T-cell (primary cell): ENCODE measurements at regions not wholly inside any gene's neighbourhood (a gene's known extent, or its start where the extent isn't known, plus 50 kb on each side); places are given as distances from the start of the nearest gene placed in this dataset.

Experiments used
- ATAC-seq, 4 experiments: fragments of 200-7000 bp in 3 of 4; fragments of 150-1000 bp in 1 of 4; cut with Tn5 transposase; replicated peaks in 1 of 4; 1 replicate in 3 of 4; 2 replicates in 1 of 4; pipeline ENCODE4 v1.10.0; 2021; ENCODE audit warnings: moderate library complexity in 3 of 4, mild to moderate bottlenecking in 2 of 4, moderate number of reproducible peaks in 1 of 4
- CTCF ChIA-PET, 2 donors: fragments of 300-600 bp; sonication (Branson Sonifier 250); formaldehyde crosslinking; loops; one replicate each; lab custom pipeline; 2022; ENCODE audit warnings: antibody characterized with exemption in 2 of 2; lab: Charles Lee
- POLR2A ChIA-PET, 2 donors: fragments of 300-600 bp; sonication (Branson Sonifier 250); formaldehyde crosslinking; loops; one replicate each; lab custom pipeline; 2022; ENCODE audit warnings: antibody characterized with exemption in 2 of 2; lab: Charles Lee
- DNase-seq, 35 experiments: peaks; one replicate each; pipeline versions ENCODE4 v3.0.0 to v3.0.0-alpha.2; 2013 to 2023
- H3K27ac ChIP-seq: one replicate; pipeline ENCODE4 v1.5.1; 2013; ENCODE audit warnings: low read length
- H3K27me3 ChIP-seq, 2 experiments: replicated peaks in 1 of 2; 1 replicate in 1 of 2; 2 replicates in 1 of 2; pipeline versions ENCODE4 v1.6.1 to v1.7.0; 2013; ENCODE audit warnings: low read length in 1 of 2, mixed read lengths in 1 of 2; ENCODE audit not compliant: control insufficient read depth in 2 of 2, insufficient read depth in 2 of 2; ENCODE audit errors: extremely low read depth in 1 of 2
- H3K36me3 ChIP-seq, 2 donors: 1 replicate in 1 of 2; 2 replicates in 1 of 2; pipeline versions ENCODE4 v1.6.1 to v1.7.0; 2013; ENCODE audit warnings: low read length in 1 of 2; ENCODE audit not compliant: control insufficient read depth in 2 of 2, insufficient read depth in 1 of 2; ENCODE audit errors: extremely low read depth in 1 of 2
- H3K4me1 ChIP-seq, 2 experiments: 1 replicate in 1 of 2; 2 replicates in 1 of 2; pipeline versions ENCODE4 v1.6.1 to v1.7.0; 2013; ENCODE audit warnings: low read length in 2 of 2, mixed read lengths in 1 of 2; ENCODE audit not compliant: insufficient read depth in 2 of 2, control insufficient read depth in 1 of 2; ENCODE audit errors: extremely low read depth in 1 of 2
- H3K4me3 ChIP-seq, 2 donors: 1 replicate in 1 of 2; 2 replicates in 1 of 2; pipeline versions ENCODE4 v1.5.1 to v1.7.0; 2013; ENCODE audit warnings: mild to moderate bottlenecking in 2 of 2, low read length in 1 of 2, moderate library complexity in 1 of 2; ENCODE audit not compliant: control insufficient read depth in 1 of 2; ENCODE audit errors: extremely low read depth in 1 of 2
- H3K9me3 ChIP-seq: 2 replicates; pipeline ENCODE4 v1.7.0; 2013
- H3K27ac Mint-ChIP-seq, 2 donors: one replicate each; pipeline ENCODE4 v1.8.0; 2020 to 2021; ENCODE audit warnings: mild to moderate bottlenecking in 2 of 2, mixed read lengths in 2 of 2
- H3K27me3 Mint-ChIP-seq, 2 donors: one replicate each; pipeline ENCODE4 v1.8.0; 2021 to 2022; ENCODE audit warnings: mixed read lengths in 2 of 2
- H3K36me3 Mint-ChIP-seq: one replicate; pipeline ENCODE4 v1.8.0; 2021; ENCODE audit warnings: mixed read lengths
- H3K4me1 Mint-ChIP-seq, 3 donors: one replicate each; pipeline ENCODE4 v1.8.0; 2020 to 2022; ENCODE audit warnings: mixed read lengths in 3 of 3, mild to moderate bottlenecking in 1 of 3
- H3K4me3 Mint-ChIP-seq, 3 donors: one replicate each; pipeline ENCODE4 v1.8.0; 2020 to 2022; ENCODE audit warnings: mild to moderate bottlenecking in 3 of 3, mixed read lengths in 3 of 3, moderate library complexity in 3 of 3
- H3K9me3 Mint-ChIP-seq, 3 donors: one replicate each; pipeline ENCODE4 v1.8.0; 2020 to 2022; ENCODE audit warnings: mixed read lengths in 3 of 3
- WGBS: methylation state at CpG from one replicate; pipeline ENCODE4 v1.1.5; 2013; ENCODE audit warnings: missing lambda C conversion rate; ENCODE audit not compliant: insufficient coverage; 5-methylcytosine and 5-hydroxymethylcytosine counted together

DNA sequence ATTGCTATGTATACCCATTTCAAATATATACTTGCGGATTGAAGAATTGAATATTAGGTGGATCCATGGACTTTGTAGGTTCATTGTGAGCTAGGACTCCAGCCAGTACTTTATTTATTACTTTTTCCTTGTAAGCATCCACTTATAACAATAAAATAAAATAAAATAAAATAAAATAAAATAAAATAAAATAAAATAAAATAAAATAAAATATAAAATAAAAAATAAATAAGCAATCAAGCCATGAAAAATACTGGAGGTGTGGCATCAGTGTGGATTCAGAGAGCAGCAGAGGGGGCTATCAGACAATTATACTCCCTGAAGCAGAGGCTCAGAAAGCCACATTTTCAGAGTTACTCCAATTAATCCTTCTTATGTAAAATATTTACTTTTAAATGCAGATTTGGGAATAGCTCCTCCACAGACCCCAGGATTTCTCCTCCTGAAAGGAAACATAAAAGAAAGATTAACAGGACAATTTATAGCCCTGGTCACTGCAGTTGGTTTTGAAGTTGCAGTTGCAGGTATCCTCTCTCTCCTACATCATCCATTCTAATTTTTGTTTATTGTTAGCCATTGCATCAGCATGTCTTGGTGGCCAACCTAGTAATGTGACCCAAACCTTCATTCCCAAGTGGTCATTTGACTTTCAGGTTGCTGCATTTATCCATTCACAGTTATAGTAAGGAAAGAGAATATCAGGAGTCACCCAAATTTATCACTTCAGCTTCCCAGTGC, 2025.2 kb upstream of the IGFBP7 start:
- DNase-seq (no peak), ATAC-seq (no peak)
- POLR2A ChIA-PET: no interaction called here
- H3K27me3 ChIP-seq: no peaks in the 10 kb centered on the region
- peaks cover 8 to 46% (median 17%) of the 10 kb centered on the region in 3 donors for H3K9me3 Mint-ChIP-seq
- H3K4me1 Mint-ChIP-seq: no peaks in the 10 kb centered on the region
- H3K36me3 ChIP-seq: no peaks in the 10 kb centered on the region
- WGBS: no CpG with 5 or more reads among the region's 1 CpG
- no peak overlapping the region for H3K27ac ChIP-seq
- no peak overlapping the region for H3K27ac Mint-ChIP-seq
- no peaks in the 10 kb centered on the region for H3K4me1 ChIP-seq
- H3K27me3 Mint-ChIP-seq: no peaks in the 10 kb centered on the region
- no peak overlapping the region for H3K4me3 ChIP-seq
- CTCF ChIA-PET: interaction anchor here in 1 of 2 donors (0.8 kb wide), 1 partner anchor 36 kb away, joined by 3 read pairs; no protein-coding TSS in a partner anchor
- no peak overlapping the region for H3K4me3 Mint-ChIP-seq
- no peaks in the 10 kb centered on the region for H3K36me3 Mint-ChIP-seq
- H3K9me3 ChIP-seq: no peaks in the 10 kb centered on the region

DNA sequence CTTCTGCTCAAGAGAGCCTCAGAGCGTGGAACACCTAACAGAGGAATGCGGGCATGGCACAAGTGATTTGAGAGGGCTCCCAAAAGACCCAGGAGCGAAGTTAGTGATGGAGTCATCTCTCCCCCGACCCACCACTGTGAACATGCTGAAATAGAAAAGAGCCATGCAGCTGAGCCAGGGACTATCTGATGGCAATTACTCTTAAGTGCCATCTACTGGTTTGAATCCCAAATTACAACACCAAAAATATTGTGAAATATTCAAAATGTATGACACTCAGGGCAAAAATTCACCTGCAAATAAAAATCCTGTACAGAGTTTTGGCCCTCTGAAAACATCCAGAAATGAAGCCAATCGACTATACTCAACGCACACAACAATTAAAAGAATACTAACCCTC, 2038.9 kb upstream of the ADGRL3 start:
- Histone ChIP-seq H3K27ac (no peak overlapping the region), H3K9me3 (no peaks in the 10 kb centered on the region), H3K4me1 (no peaks in the 10 kb centered on the region), H3K4me3 (no peak overlapping the region), H3K27me3 (no peaks in the 10 kb centered on the region), H3K36me3 (no peaks in the 10 kb centered on the region)
- Mint-ChIP-seq H3K27me3 (no peaks in the 10 kb centered on the region), H3K4me1 (no peaks in the 10 kb centered on the region), H3K9me3 (peaks cover 9 to 42% (median 24%) of the 10 kb centered on the region in 3 donors), H3K27ac (no peak overlapping the region), H3K4me3 (no peak overlapping the region), H3K36me3 (no peaks in the 10 kb centered on the region)
- DNase-seq (no peak), ATAC-seq (no peak)
- POLR2A ChIA-PET: interaction anchor here in 1 of 2 donors (0.7 kb wide), 1 partner anchor 54 kb away, joined by 3 read pairs; no protein-coding TSS in a partner anchor
- CTCF ChIA-PET: no interaction called here
- 74% methylated on average over 5 of the region's 6 CpGs for WGBS

DNA sequence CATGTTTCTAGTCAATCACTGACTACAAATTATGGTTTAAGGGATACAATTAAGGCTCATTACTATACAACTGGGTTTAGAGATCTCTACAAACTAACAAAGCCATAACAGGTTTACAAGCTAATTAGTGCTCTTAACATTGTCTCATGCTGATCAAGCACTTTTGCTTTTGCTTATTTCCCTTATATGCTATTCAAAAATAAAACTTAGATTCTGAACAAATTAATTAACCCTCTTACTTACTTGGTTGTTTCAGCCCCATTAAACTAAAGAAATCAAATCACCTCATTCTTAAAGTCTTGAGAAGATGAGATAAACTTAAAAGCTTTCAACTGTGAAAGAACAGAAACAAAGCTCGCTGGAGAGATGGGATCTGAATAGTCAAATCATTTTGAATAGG, 2024.5 kb upstream of the ADGRL3 start:
- H3K4me3 ChIP-seq: no peak overlapping the region
- no CpG with 5 or more reads among the region's 1 CpG for WGBS
- no peak for ATAC-seq
- no peak overlapping the region for H3K27ac ChIP-seq
- no peaks in the 10 kb centered on the region for H3K4me1 ChIP-seq
- no peaks in the 10 kb centered on the region for H3K36me3 Mint-ChIP-seq
- no peak for DNase-seq
- H3K36me3 ChIP-seq: no peaks in the 10 kb centered on the region
- H3K27me3 Mint-ChIP-seq: no peaks in the 10 kb centered on the region
- H3K9me3 ChIP-seq: no peaks in the 10 kb centered on the region
- H3K27me3 ChIP-seq: no peaks in the 10 kb centered on the region
- H3K27ac Mint-ChIP-seq: no peak overlapping the region
- no peaks in the 10 kb centered on the region for H3K4me1 Mint-ChIP-seq
- ChIA-PET POLR2A (no interaction called here), CTCF (no interaction called here)
- peaks cover 4 to 16% (median 10%) of the 10 kb centered on the region in 3 donors for H3K9me3 Mint-ChIP-seq
- H3K4me3 Mint-ChIP-seq: no peak overlapping the region

DNA sequence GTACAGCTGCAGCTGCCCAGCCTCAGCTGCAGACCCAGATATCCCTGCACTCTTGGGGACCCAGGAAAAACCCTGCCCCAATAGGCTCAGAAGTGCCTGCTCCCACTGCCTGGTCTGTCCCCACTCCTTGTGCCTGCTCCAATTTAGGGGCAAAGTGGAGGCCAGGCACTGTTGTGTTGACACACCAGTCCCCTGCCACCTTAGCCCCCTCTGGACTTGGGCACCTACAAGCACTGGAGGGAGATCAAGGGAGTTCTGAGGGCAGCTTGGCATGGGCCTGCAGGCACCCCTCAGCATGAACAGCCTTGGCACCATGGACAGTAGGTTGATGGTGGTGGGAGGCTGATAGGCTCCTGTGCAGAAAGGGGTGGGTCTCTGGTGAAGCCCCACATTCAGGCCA, 2020.8 kb upstream of the ADGRL3 start:
- ChIA-PET POLR2A (no interaction called here), CTCF (no interaction called here)
- Mint-ChIP-seq H3K9me3 (peaks cover 0 to 12% (median 9%) of the 10 kb centered on the region in 3 donors), H3K36me3 (no peaks in the 10 kb centered on the region), H3K27ac (no peak overlapping the region), H3K4me3 (no peak overlapping the region), H3K27me3 (no peaks in the 10 kb centered on the region), H3K4me1 (no peaks in the 10 kb centered on the region)
- Histone ChIP-seq H3K4me3 (no peak overlapping the region), H3K4me1 (no peaks in the 10 kb centered on the region), H3K9me3 (no peaks in the 10 kb centered on the region), H3K36me3 (no peaks in the 10 kb centered on the region), H3K27me3 (no peaks in the 10 kb centered on the region), H3K27ac (no peak overlapping the region)
- ATAC-seq: no peak
- no peak for DNase-seq

DNA sequence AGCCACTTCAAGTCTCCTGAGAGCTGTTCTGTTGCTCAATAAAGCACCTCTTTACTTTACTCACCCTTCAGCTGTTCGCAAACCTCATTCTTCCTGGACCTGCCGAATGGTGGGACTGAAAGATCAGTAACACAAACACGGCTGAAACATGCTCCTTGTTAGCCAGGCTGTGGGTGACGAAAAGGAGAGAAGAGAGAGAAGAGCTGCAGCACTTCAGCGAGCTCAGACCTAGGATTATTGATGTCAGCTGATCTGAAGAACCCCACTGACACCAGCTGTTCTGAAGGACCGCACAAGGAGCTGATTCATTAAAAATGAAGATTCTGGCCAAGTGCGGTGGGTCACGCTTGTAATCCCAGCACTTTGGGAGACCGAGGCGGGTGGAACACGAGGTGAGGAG, 2020.0 kb upstream of the ADGRL3 start:
- no peaks in the 10 kb centered on the region for H3K36me3 Mint-ChIP-seq
- Histone ChIP-seq H3K27me3 (no peaks in the 10 kb centered on the region), H3K4me3 (no peak overlapping the region), H3K9me3 (no peaks in the 10 kb centered on the region), H3K27ac (no peak overlapping the region), H3K4me1 (no peaks in the 10 kb centered on the region), H3K36me3 (no peaks in the 10 kb centered on the region)
- peaks cover 0 to 12% (median 9%) of the 10 kb centered on the region in 3 donors for H3K9me3 Mint-ChIP-seq
- no peaks in the 10 kb centered on the region for H3K27me3 Mint-ChIP-seq
- ChIA-PET POLR2A (no interaction called here), CTCF (no interaction called here)
- DNase-seq: no peak
- WGBS: 78% methylated on average over 4 of the region's 11 CpGs
- H3K27ac Mint-ChIP-seq: no peak overlapping the region
- no peak overlapping the region for H3K4me3 Mint-ChIP-seq
- no peaks in the 10 kb centered on the region for H3K4me1 Mint-ChIP-seq
- no peak for ATAC-seq

DNA sequence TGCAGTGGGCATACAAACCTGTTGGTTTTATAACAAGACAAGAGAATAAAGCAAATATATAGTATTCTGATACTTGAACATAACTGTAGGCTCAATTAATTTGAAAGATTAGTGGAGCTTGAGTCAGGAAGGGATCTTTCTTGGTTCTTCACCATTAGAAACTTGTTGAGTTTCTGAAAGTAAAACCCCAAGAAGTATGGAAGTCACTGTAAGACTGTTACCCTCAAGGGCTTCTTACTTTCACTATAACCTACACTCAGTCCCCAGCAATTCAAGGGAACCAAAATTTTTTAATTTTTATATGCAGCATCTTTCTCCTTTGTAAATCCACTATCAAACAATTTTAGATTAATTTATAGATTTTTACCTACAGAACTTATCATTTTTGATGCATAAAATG, 2019.2 kb upstream of the ADGRL3 start:
- POLR2A ChIA-PET: no interaction called here

More for the DNA sequence above, 2019.2 kb upstream of the ADGRL3 start:
- no peaks in the 10 kb centered on the region for H3K9me3 ChIP-seq
- H3K27me3 ChIP-seq: no peaks in the 10 kb centered on the region
- H3K27me3 Mint-ChIP-seq: no peaks in the 10 kb centered on the region
- no peak overlapping the region for H3K4me3 Mint-ChIP-seq
- H3K27ac Mint-ChIP-seq: no peak overlapping the region
- H3K4me1 Mint-ChIP-seq: no peaks in the 10 kb centered on the region
- ATAC-seq: no peak
- no peak for DNase-seq
- no peaks in the 10 kb centered on the region for H3K4me1 ChIP-seq
- no peaks in the 10 kb centered on the region for H3K36me3 Mint-ChIP-seq
- CTCF ChIA-PET: no interaction called here
- peaks cover 0 to 12% (median 9%) of the 10 kb centered on the region in 3 donors for H3K9me3 Mint-ChIP-seq
- H3K4me3 ChIP-seq: no peak overlapping the region
- no peaks in the 10 kb centered on the region for H3K36me3 ChIP-seq
- no peak overlapping the region for H3K27ac ChIP-seq
